ENCODE measurements at regions not wholly inside any gene's neighbourhood (a gene's known extent, or its start where the extent isn't known, plus 50 kb on each side); places are given as distances from the start of the nearest gene placed in this dataset.

- Histone ChIP-seq H3K9me3 (ENCODE audit: insufficient read depth, low read length, severe bottlenecking) (no peaks in the 10 kb centered on the region), H3K4me3 (ENCODE audit: low read depth in 1 of 2, low read length in 2 of 2) (no peak overlapping the region), H3K27me3 (ENCODE audit: insufficient read depth, low read length, poor library complexity) (no peaks in the 10 kb centered on the region), H3K36me3 (ENCODE audit: insufficient read depth, low read length) (no peaks in the 10 kb centered on the region), H3K27ac (ENCODE audit: low read length) (no peak overlapping the region), H3K79me2 (ENCODE audit: insufficient read depth, low read length) (no peaks in the 10 kb centered on the region), H4K20me1 (ENCODE audit: insufficient read depth, low read length) (no peaks in the 10 kb centered on the region), H3K4me2 (ENCODE audit: insufficient read depth, low read length) (no peak overlapping the region), H2AFZ (ENCODE audit: low read depth, low read length) (no peak overlapping the region), H3K9ac (ENCODE audit: low read depth, low read length) (no peak overlapping the region), H3K4me1 (ENCODE audit: insufficient read depth, low read length) (no peaks in the 10 kb centered on the region)
- no peak for DNase-seq
- no peak for TF ChIP-seq CTCF (IDR thresholded peaks at IDR 0.05; ENCODE audit: borderline replicate concordance, extremely low read depth, low read length, poor library complexity, severe bottlenecking)
- TF ChIP-seq EZH2 (IDR thresholded peaks at IDR 0.05; ENCODE audit: borderline replicate concordance, low read depth, low read length, severe bottlenecking): no peak
- ATAC-seq (ENCODE audit: insufficient read depth, low read depth): no peak
Measured at GRCh38 chr4:177508662-177509061, 66.4 kb upstream of the AGA start.

- H3K4me3 ChIP-seq (ENCODE audit: low read depth in 1 of 2, low read length in 2 of 2): no peak overlapping the region
- no peaks in the 10 kb centered on the region for H3K79me2 ChIP-seq (ENCODE audit: insufficient read depth, low read length)
- DNase-seq (no peak), ATAC-seq (ENCODE audit: insufficient read depth, low read depth) (no peak)
- no peaks in the 10 kb centered on the region for H3K36me3 ChIP-seq (ENCODE audit: insufficient read depth, low read length)
- H3K4me2 ChIP-seq (ENCODE audit: insufficient read depth, low read length): no peak overlapping the region
- TF ChIP-seq CTCF (IDR thresholded peaks at IDR 0.05; ENCODE audit: borderline replicate concordance, extremely low read depth, low read length, poor library complexity, severe bottlenecking) (no peak), EZH2 (IDR thresholded peaks at IDR 0.05; ENCODE audit: borderline replicate concordance, low read depth, low read length, severe bottlenecking) (no peak)
- no peak overlapping the region for H2AFZ ChIP-seq (ENCODE audit: low read depth, low read length)
- no peak overlapping the region for H3K9ac ChIP-seq (ENCODE audit: low read depth, low read length)
- H3K27me3 ChIP-seq (ENCODE audit: insufficient read depth, low read length, poor library complexity): no peaks in the 10 kb centered on the region
- H3K27ac ChIP-seq (ENCODE audit: low read length): no peak overlapping the region
- no peaks in the 10 kb centered on the region for H4K20me1 ChIP-seq (ENCODE audit: insufficient read depth, low read length)
- H3K9me3 ChIP-seq (ENCODE audit: insufficient read depth, low read length, severe bottlenecking): no peaks in the 10 kb centered on the region
- no peaks in the 10 kb centered on the region for H3K4me1 ChIP-seq (ENCODE audit: insufficient read depth, low read length)
Measured at GRCh38 chr4:177509226-177509745, 67.0 kb upstream of the AGA start.

DNA sequence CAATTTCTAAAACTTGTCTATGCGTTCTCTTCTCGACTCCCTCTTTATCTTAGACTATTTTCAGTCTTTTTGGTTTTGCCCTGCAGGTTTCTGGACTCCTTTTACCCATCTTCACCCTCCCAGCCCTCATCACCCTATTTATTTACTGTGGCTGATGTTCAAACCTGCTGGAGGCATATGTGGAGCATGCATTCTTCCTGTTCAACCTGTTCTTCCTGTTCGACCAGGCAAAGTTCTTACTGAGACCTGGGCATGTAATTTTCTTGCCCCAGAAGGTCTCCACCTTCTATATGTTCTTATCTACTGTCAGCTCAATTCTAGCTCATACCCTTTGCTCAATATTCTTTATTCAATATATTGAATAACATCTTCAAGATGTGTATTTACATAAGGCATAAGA lies 69.4 kb upstream of the AGA start:
- TF ChIP-seq CTCF (IDR thresholded peaks at IDR 0.05; ENCODE audit: borderline replicate concordance, extremely low read depth, low read length, poor library complexity, severe bottlenecking) (no peak), EZH2 (IDR thresholded peaks at IDR 0.05; ENCODE audit: borderline replicate concordance, low read depth, low read length, severe bottlenecking) (no peak)
- Histone ChIP-seq H3K27me3 (ENCODE audit: insufficient read depth, low read length, poor library complexity) (no peaks in the 10 kb centered on the region), H3K4me3 (ENCODE audit: low read depth in 1 of 2, low read length in 2 of 2) (no peak overlapping the region), H3K4me2 (ENCODE audit: insufficient read depth, low read length) (no peak overlapping the region), H3K79me2 (ENCODE audit: insufficient read depth, low read length) (no peaks in the 10 kb centered on the region), H2AFZ (ENCODE audit: low read depth, low read length) (no peak overlapping the region), H3K9ac (ENCODE audit: low read depth, low read length) (no peak overlapping the region), H3K27ac (ENCODE audit: low read length) (no peak overlapping the region), H3K36me3 (ENCODE audit: insufficient read depth, low read length) (no peaks in the 10 kb centered on the region), H3K4me1 (ENCODE audit: insufficient read depth, low read length) (no peaks in the 10 kb centered on the region), H3K9me3 (ENCODE audit: insufficient read depth, low read length, severe bottlenecking) (no peaks in the 10 kb centered on the region), H4K20me1 (ENCODE audit: insufficient read depth, low read length) (no peaks in the 10 kb centered on the region)
- no peak for DNase-seq
- no peak for ATAC-seq (ENCODE audit: insufficient read depth, low read depth)

- H3K27ac ChIP-seq (ENCODE audit: low read length): no peak overlapping the region
- H3K4me2 ChIP-seq (ENCODE audit: insufficient read depth, low read length): no peak overlapping the region
Measured at GRCh38 chr4:177512646-177513045, 70.4 kb upstream of the AGA start.

More at GRCh38 chr4:177512646-177513045, 70.4 kb upstream of the AGA start:
- Histone ChIP-seq H3K4me1 (ENCODE audit: insufficient read depth, low read length) (no peaks in the 10 kb centered on the region), H3K36me3 (ENCODE audit: insufficient read depth, low read length) (no peaks in the 10 kb centered on the region), H2AFZ (ENCODE audit: low read depth, low read length) (no peak overlapping the region), H3K9ac (ENCODE audit: low read depth, low read length) (no peak overlapping the region), H3K9me3 (ENCODE audit: insufficient read depth, low read length, severe bottlenecking) (no peaks in the 10 kb centered on the region), H3K79me2 (ENCODE audit: insufficient read depth, low read length) (no peaks in the 10 kb centered on the region), H3K27me3 (ENCODE audit: insufficient read depth, low read length, poor library complexity) (no peaks in the 10 kb centered on the region), H3K4me3 (ENCODE audit: low read depth in 1 of 2, low read length in 2 of 2) (no peak overlapping the region), H4K20me1 (ENCODE audit: insufficient read depth, low read length) (no peaks in the 10 kb centered on the region)
- no peak for DNase-seq
- no peak for ATAC-seq (ENCODE audit: insufficient read depth, low read depth)
- no peak for TF ChIP-seq EZH2 (IDR thresholded peaks at IDR 0.05; ENCODE audit: borderline replicate concordance, low read depth, low read length, severe bottlenecking)
- no peak for TF ChIP-seq CTCF (IDR thresholded peaks at IDR 0.05; ENCODE audit: borderline replicate concordance, extremely low read depth, low read length, poor library complexity, severe bottlenecking)
